ENCODE measurements at regions not wholly inside any gene's neighbourhood (a gene's known extent, or its start where the extent isn't known, plus 50 kb on each side); places are given as distances from the start of the nearest gene placed in this dataset.

- SMC1A ChIA-PET (ENCODE audit: uncharacterized antibody, unreplicated experiment) = no interaction called here
- TF ChIP-seq MTA2 (IDR thresholded peaks at IDR 0.05; ENCODE audit: low read depth) (peak; percentile 95), RELB (IDR thresholded peaks at IDR 0.05; ENCODE audit: low read depth) (no peak), BCL11A (IDR thresholded peaks at IDR 0.05; ENCODE audit: low read depth, low read length) (peak; percentile 79), DPF2 (IDR thresholded peaks at IDR 0.05) (peak; percentile 76), MEF2B (IDR thresholded peaks at IDR 0.05; ENCODE audit: partially characterized antibody, poor library complexity, severe bottlenecking) (peak; percentile 69), ATF7 (IDR thresholded peaks at IDR 0.05; ENCODE audit: low read depth) (peak; percentile 56), NFIC (IDR thresholded peaks at IDR 0.05; ENCODE audit: low read depth, low read length) (peak; percentile 87), SKIL (IDR thresholded peaks at IDR 0.05; ENCODE audit: low read depth, poor library complexity, severe bottlenecking) (peak; percentile 69), CEBPB (IDR thresholded peaks at IDR 0.05; ENCODE audit: borderline replicate concordance in 1 of 2, low read depth in 2 of 2, low read length in 2 of 2) (no peak), ZBED1 (IDR thresholded peaks at IDR 0.05; ENCODE audit: borderline replicate concordance) (0 out of 2 replicates have a peak, but pooled peaks have one; percentile 54), RUNX3 (IDR thresholded peaks at IDR 0.05; ENCODE audit: low read length) (peak; percentile 76), GABPA (IDR thresholded peaks at IDR 0.05; ENCODE audit: low read depth) (peak; percentile 32; the same call in 1 of the 2 replicates), EP300 (IDR thresholded peaks at IDR 0.05; ENCODE audit: borderline replicate concordance in 1 of 2, control insufficient read depth in 1 of 2, low read depth in 2 of 2, low read length in 2 of 2) (peak in 1 of 2 experiments; percentile 50; a peak in 1 of 4 replicates), ATF2 (IDR thresholded peaks at IDR 0.05; ENCODE audit: low read length) (peak; percentile 64), JUNB (IDR thresholded peaks at IDR 0.05) (peak; percentile 94), RCOR1 (conservative IDR thresholded peaks at IDR 0.05; ENCODE audit: low read depth, low read length) (no peak), STAT3 (IDR thresholded peaks at IDR 0.05; ENCODE audit: low read depth, low read length) (0 out of 2 replicates have a peak, but pooled peaks have one; percentile 29), ASH2L (IDR thresholded peaks at IDR 0.05; ENCODE audit: borderline replicate concordance, low read depth) (no peak), MEF2A (IDR thresholded peaks at IDR 0.05; ENCODE audit: insufficient read depth, low read depth, low read length) (peak; percentile 58; the same call in 1 of the 2 replicates), BMI1 (IDR thresholded peaks at IDR 0.05; ENCODE audit: borderline replicate concordance) (peak; percentile 49), FOS (IDR thresholded peaks at IDR 0.05; ENCODE audit: borderline replicate concordance, extremely low read depth, insufficient read length) (no peak), NR2F1 (conservative IDR thresholded peaks at IDR 0.05) (0 out of 2 replicates have a peak, but pooled peaks have one; percentile 40)
Measured at GRCh38 chrX:96453139-96453538, 231.5 kb upstream of the DIAPH2 start.

More at GRCh38 chrX:96453139-96453538, 231.5 kb upstream of the DIAPH2 start:
- ChIA-PET CTCF (no interaction called here), POLR2A (no interaction called here), RAD21 (ENCODE audit: unreplicated experiment) (no interaction called here)
- no TSS peak for BruUV-seq (replicated peaks)
- Histone ChIP-seq H3K27me3 (replicated peaks in 1 of 2; ENCODE audit: control insufficient read depth in 2 of 2, insufficient read depth in 2 of 2, low read length in 1 of 2) (no peaks in the 10 kb centered on the region; a peak in 1 of 4 replicates), H3K4me3 (no peak overlapping the region), H3K79me2 (ENCODE audit: control insufficient read depth, insufficient read depth, low read length) (no peaks in the 10 kb centered on the region), H3K36me3 (ENCODE audit: control insufficient read depth in 2 of 2, insufficient read depth in 2 of 2, low read length in 1 of 2) (no peaks in the 10 kb centered on the region), H3K9ac (ENCODE audit: control insufficient read depth, insufficient read depth, low read length) (no peak overlapping the region), H3K27ac (ENCODE audit: control insufficient read depth, insufficient read depth) (no peak overlapping the region), H2AFZ (ENCODE audit: control insufficient read depth, low read depth, low read length) (no peak overlapping the region), H4K20me1 (ENCODE audit: control insufficient read depth, insufficient read depth) (no peaks in the 10 kb centered on the region), H3K4me2 (ENCODE audit: control insufficient read depth, insufficient read depth) (no peak overlapping the region), H3K9me3 (replicated peaks; ENCODE audit: control insufficient read depth, insufficient read depth, low read length) (no peaks in the 10 kb centered on the region), H3K4me1 (ENCODE audit: control insufficient read depth, insufficient read depth, low read length) (no peaks in the 10 kb centered on the region)
- FAIRE-seq (peak; percentile 65), ATAC-seq (peak; percentile 92), DNase-seq (ENCODE audit: low read depth, low spot score) (peak; percentile 28)
- in situ Hi-C loops (cut with MboI) (no loop called here), intact Hi-C loops (cut with micrococcal nuclease; ENCODE audit: unreplicated experiment) (no loop called here)
- 20% methylated on average over 3 of the region's 3 CpGs for WGBS (ENCODE audit: insufficient coverage, insufficient replicate concordance, low lambda C conversion rate, missing lambda C conversion rate)

All from GM12878 (cell line).